Neural cell (in vitro differentiated cells): ENCODE measurements at regions not wholly inside any gene's neighbourhood (a gene's known extent, or its start where the extent isn't known, plus 50 kb on each side); places are given as distances from the start of the nearest gene placed in this dataset.
A peak's percentile ranks its signal among the peaks of the same experiment; 100 is the strongest.

ENCODE experiments used
- H2AFZ ChIP-seq: fragments of 200-600, 300-800 bp; sonication (generic), shearing (Covaris generic); 2 replicates; pipeline ENCODE4 v1.6.0; 2014; ENCODE audit warnings: low read depth, mild to moderate bottlenecking, antibody characterized with exemption, low read length, moderate library complexity
- H3F3A ChIP-seq: fragments of 200-600 bp; shearing (Covaris generic); 2 replicates; pipeline ENCODE4 v1.6.1; 2016; ENCODE audit warnings: mild to moderate bottlenecking, moderate library complexity, mixed read lengths, antibody characterized with exemption, low read length; ENCODE audit not compliant: insufficient read depth, poor library complexity, severe bottlenecking
- H3K27ac ChIP-seq: fragments of 200-600, 300-800 bp; sonication (generic), shearing (Covaris generic); 2 replicates; pipeline ENCODE4 v1.5.1; 2014; ENCODE audit warnings: mild to moderate bottlenecking, low read length, moderate library complexity
- H3K27me3 ChIP-seq: fragments of 300-800, 200-600 bp; sonication (generic), shearing (Covaris generic); 2 replicates; pipeline ENCODE4 v1.6.0; 2014; ENCODE audit warnings: mild to moderate bottlenecking, low read depth, low read length, moderate library complexity; ENCODE audit not compliant: insufficient read depth
- H3K36me3 ChIP-seq: fragments of 300-800, 200-600 bp; sonication (generic), shearing (Covaris generic); 2 replicates; pipeline ENCODE4 v1.5.1; 2014; ENCODE audit warnings: mild to moderate bottlenecking, antibody characterized with exemption, low read length, moderate library complexity; ENCODE audit not compliant: insufficient read depth
- H3K4me2 ChIP-seq: fragments of 300-800, 200-600 bp; sonication (generic), shearing (Covaris generic); 2 replicates; pipeline ENCODE4 v1.6.0; 2014; ENCODE audit warnings: mild to moderate bottlenecking, low read length
- H3K4me3 ChIP-seq: fragments of 300-800, 200-600 bp; sonication (generic), shearing (Covaris generic); 2 replicates; pipeline ENCODE4 v1.5.1; 2014; ENCODE audit warnings: mild to moderate bottlenecking, low read length, moderate library complexity
- H3K79me2 ChIP-seq: fragments of 200-600 bp; shearing (Covaris generic); replicated peaks from 2 replicates; pipeline ENCODE4 v1.6.0; 2014; ENCODE audit warnings: mild to moderate bottlenecking, low read length, moderate library complexity; ENCODE audit not compliant: insufficient read depth
- H3K9ac ChIP-seq: fragments of 300-800, 200-600 bp; sonication (generic), shearing (Covaris generic); 2 replicates; pipeline ENCODE4 v1.6.1; 2016; ENCODE audit warnings: mild to moderate bottlenecking, low read length, mixed read lengths
- H3K9me2 ChIP-seq: fragments of 200-600 bp; shearing (Covaris generic); 2 replicates; pipeline ENCODE4 v1.6.1; 2016; ENCODE audit warnings: mild to moderate bottlenecking, low read length, mixed read lengths; ENCODE audit not compliant: insufficient read depth
- H3K9me3 ChIP-seq: fragments of 200-600, 300-800 bp; sonication (generic), shearing (Covaris generic); 2 replicates; pipeline ENCODE4 v1.6.1; 2016; ENCODE audit warnings: mild to moderate bottlenecking, mixed run types, low read length, moderate library complexity, mixed read lengths
- H4K20me1 ChIP-seq: fragments of 200-600 bp; shearing (Covaris generic); 2 replicates; pipeline ENCODE4 v1.6.1; 2016; ENCODE audit warnings: mild to moderate bottlenecking, mixed run types; ENCODE audit not compliant: insufficient read depth
- CTCF ChIP-seq: fragments of 450-650 bp; IDR thresholded peaks from 2 replicates; pipeline ENCODE4 v1.5.1; 2014; ENCODE audit warnings: antibody characterized with exemption, mild to moderate bottlenecking, moderate library complexity; ENCODE audit not compliant: poor library complexity, severe bottlenecking
- EP300 ChIP-seq: fragments of 450-650 bp; conservative IDR thresholded peaks from 2 replicates; pipeline ENCODE4 v1.6.1; 2014; ENCODE audit warnings: antibody characterized with exemption, mild to moderate bottlenecking, moderate library complexity; ENCODE audit not compliant: poor library complexity, severe bottlenecking
- EZH2 ChIP-seq: fragments of 200-600, 300-800 bp; shearing (Covaris generic), sonication (generic); IDR thresholded peaks from 2 replicates; pipeline ENCODE4 v1.6.1; 2014; ENCODE audit warnings: antibody characterized with exemption, low read length, borderline replicate concordance, mild to moderate bottlenecking; ENCODE audit not compliant: insufficient read depth, poor library complexity, severe bottlenecking
- MXI1 ChIP-seq: fragments of 450-650 bp; conservative IDR thresholded peaks from 2 replicates; pipeline ENCODE4 v1.6.1; 2014; ENCODE audit warnings: antibody characterized with exemption, mild to moderate bottlenecking; ENCODE audit not compliant: poor library complexity, severe bottlenecking
- POLR2AphosphoS5 ChIP-seq: IDR thresholded peaks from 2 replicates; pipeline ENCODE4 v1.6.1; 2012
- RAD21 ChIP-seq: fragments of 450-650 bp; conservative IDR thresholded peaks from 2 replicates; pipeline ENCODE4 v1.6.1; 2014; ENCODE audit warnings: antibody characterized with exemption, mild to moderate bottlenecking, moderate library complexity
- SMC3 ChIP-seq: fragments of 450-650 bp; conservative IDR thresholded peaks from 2 replicates; pipeline ENCODE4 v1.6.1; 2014; ENCODE audit warnings: antibody characterized with exemption, mild to moderate bottlenecking, moderate library complexity; ENCODE audit not compliant: poor library complexity
- TAF1 ChIP-seq: IDR thresholded peaks from 2 replicates; pipeline ENCODE4 v1.6.1; 2012; ENCODE audit warnings: low read depth
- TF ChIP-seq, protein P1 (sequence below): IDR thresholded peaks from 2 replicates; pipeline ENCODE4 v1.6.1; 2012; ENCODE audit warnings: borderline replicate concordance

DNA sequence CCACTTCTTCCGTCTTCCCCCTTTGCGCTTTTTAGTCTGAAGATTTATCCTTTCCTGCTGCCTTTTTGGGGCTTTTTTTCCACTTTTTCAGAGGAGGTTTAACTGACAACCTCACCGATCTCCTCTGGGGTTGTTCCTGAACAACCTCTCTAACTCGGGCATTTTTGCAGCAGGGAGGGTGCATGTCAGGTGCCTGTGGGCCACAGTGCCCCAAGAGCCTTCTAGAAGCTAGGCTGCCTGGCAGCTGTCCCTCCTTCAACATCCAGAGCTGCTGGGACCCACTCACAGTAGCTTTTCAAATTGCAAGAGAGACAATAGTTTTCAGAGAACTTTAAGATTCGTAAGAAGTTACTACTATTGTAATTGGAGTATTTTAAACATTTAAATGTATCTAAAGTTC, 1112.4 kb upstream of the CNTN5 start:
- Histone ChIP-seq H3K9me3 (no peaks in the 10 kb centered on the region), H3K4me2 (no peak overlapping the region), H2AFZ (no peak overlapping the region), H3K4me3 (no peak overlapping the region), H4K20me1 (no peaks in the 10 kb centered on the region), H3K27me3 (no peaks in the 10 kb centered on the region), H3K9me2 (no peaks in the 10 kb centered on the region), H3K27ac (no peak overlapping the region), H3K79me2 (no peaks in the 10 kb centered on the region), H3K36me3 (no peaks in the 10 kb centered on the region), H3F3A (no peaks in the 10 kb centered on the region), H3K9ac (no peak overlapping the region)
- TF ChIP-seq RAD21: no peak
- no peak for TF ChIP-seq TAF1
- no peak for TF ChIP-seq SMC3
- TF ChIP-seq EZH2: no peak
- no peak for TF ChIP-seq CTCF

DNA sequence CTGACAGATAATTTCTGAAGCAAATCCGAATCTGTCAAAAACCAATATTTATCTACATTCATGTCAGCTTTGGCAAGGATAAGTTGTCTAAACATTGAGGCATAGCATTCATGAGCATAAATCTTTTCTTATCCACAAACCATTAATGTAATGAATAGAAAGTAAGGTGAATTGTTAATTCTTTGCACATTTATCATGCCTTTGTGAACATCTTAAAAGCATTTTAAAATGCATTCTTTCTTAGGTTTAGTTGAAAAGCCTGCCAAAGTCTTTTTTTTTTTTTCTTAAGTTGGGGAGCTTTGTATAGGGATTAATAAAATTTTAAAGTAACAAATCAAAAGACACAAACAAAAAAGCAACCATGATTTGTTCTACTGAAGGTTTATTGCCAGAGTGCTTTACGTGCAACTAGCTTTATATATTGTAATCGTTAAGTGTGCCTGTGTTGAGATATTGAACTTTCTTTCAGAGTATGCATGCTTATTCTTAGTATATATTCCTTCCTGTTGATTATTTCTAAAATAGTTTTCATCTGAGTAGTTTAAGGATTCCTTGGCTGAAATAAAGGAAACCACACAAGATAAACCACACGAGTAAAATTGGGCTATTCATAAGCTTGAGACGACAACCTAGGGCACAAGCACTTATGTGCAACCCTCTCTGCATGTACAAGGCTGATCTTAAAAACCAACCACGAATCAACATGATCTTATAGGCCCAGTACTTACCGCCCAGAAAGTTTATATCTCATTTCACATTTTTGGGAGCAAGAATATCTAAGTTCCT, 1110.9 kb upstream of the CNTN5 start:
- Histone ChIP-seq H3K4me3 (no peak overlapping the region), H3K4me2 (no peak overlapping the region), H3F3A (no peaks in the 10 kb centered on the region), H3K9me3 (no peaks in the 10 kb centered on the region), H2AFZ (no peak overlapping the region), H3K27ac (no peak overlapping the region), H3K9me2 (no peaks in the 10 kb centered on the region), H4K20me1 (no peaks in the 10 kb centered on the region), H3K27me3 (no peaks in the 10 kb centered on the region), H3K79me2 (no peaks in the 10 kb centered on the region), H3K36me3 (no peaks in the 10 kb centered on the region), H3K9ac (no peak overlapping the region)
- TF ChIP-seq POLR2AphosphoS5 (peak; percentile 77), EP300 (peak; percentile 84), TAF1 (no peak), RAD21 (no peak), SMC3 (no peak)
- TF ChIP-seq, protein P1, sequence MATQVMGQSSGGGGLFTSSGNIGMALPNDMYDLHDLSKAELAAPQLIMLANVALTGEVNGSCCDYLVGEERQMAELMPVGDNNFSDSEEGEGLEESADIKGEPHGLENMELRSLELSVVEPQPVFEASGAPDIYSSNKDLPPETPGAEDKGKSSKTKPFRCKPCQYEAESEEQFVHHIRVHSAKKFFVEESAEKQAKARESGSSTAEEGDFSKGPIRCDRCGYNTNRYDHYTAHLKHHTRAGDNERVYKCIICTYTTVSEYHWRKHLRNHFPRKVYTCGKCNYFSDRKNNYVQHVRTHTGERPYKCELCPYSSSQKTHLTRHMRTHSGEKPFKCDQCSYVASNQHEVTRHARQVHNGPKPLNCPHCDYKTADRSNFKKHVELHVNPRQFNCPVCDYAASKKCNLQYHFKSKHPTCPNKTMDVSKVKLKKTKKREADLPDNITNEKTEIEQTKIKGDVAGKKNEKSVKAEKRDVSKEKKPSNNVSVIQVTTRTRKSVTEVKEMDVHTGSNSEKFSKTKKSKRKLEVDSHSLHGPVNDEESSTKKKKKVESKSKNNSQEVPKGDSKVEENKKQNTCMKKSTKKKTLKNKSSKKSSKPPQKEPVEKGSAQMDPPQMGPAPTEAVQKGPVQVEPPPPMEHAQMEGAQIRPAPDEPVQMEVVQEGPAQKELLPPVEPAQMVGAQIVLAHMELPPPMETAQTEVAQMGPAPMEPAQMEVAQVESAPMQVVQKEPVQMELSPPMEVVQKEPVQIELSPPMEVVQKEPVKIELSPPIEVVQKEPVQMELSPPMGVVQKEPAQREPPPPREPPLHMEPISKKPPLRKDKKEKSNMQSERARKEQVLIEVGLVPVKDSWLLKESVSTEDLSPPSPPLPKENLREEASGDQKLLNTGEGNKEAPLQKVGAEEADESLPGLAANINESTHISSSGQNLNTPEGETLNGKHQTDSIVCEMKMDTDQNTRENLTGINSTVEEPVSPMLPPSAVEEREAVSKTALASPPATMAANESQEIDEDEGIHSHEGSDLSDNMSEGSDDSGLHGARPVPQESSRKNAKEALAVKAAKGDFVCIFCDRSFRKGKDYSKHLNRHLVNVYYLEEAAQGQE: no peak

GRCh38 chr11:97912629-97913028, 1108.1 kb upstream of the CNTN5 start:
- Histone ChIP-seq H3K4me2 (no peak overlapping the region), H3K9ac (no peak overlapping the region), H2AFZ (no peak overlapping the region), H3K9me3 (no peaks in the 10 kb centered on the region), H3K9me2 (no peaks in the 10 kb centered on the region), H3K4me3 (no peak overlapping the region), H3F3A (no peaks in the 10 kb centered on the region), H3K79me2 (no peaks in the 10 kb centered on the region), H3K27me3 (no peaks in the 10 kb centered on the region), H3K36me3 (no peaks in the 10 kb centered on the region), H3K27ac (no peak overlapping the region), H4K20me1 (no peaks in the 10 kb centered on the region)
- no peak for TF ChIP-seq MXI1
- TF ChIP-seq EZH2: no peak
- TF ChIP-seq SMC3: no peak
- TF ChIP-seq POLR2AphosphoS5: no peak
- no peak for TF ChIP-seq EP300
- no peak for TF ChIP-seq TAF1
- TF ChIP-seq CTCF: no peak
- TF ChIP-seq RAD21: no peak
- TF ChIP-seq, protein P1: no peak
